SK-N-SH (cell line): ENCODE measurements at regions not wholly inside any gene's neighbourhood (a gene's known extent, or its start where the extent isn't known, plus 50 kb on each side); places are given as distances from the start of the nearest gene placed in this dataset.

ENCODE experiments used
- CTCF ChIA-PET: fragments of 300-600, 350-600 bp; formaldehyde crosslinking; extraction: SDS; loops from one replicate; lab custom pipeline; 2021; lab: Yijun Ruan, JAX
- POLR2A ChIA-PET: fragments of 350-600 bp; sonication (Branson Sonifier 250); formaldehyde crosslinking; extraction: SDS; loops from one replicate; lab custom pipeline; 2020; ENCODE audit warnings: antibody characterized with exemption, inconsistent platforms; lab: Yijun Ruan, JAX
- DNase-seq: peaks from one replicate; pipeline ENCODE4 v3.0.0; 2012
- H2AFZ ChIP-seq: fragments of 200-600 bp; sonication (generic); 2 replicates; pipeline ENCODE4 v1.8.1; 2016; ENCODE audit warnings: antibody characterized with exemption, mild to moderate bottlenecking, low read depth
- H3F3A ChIP-seq: fragments of 200-600 bp; sonication (generic); replicated peaks from 2 replicates; pipeline ENCODE3; 2016; ENCODE audit warnings: antibody characterized with exemption, mild to moderate bottlenecking; ENCODE audit not compliant: insufficient read depth
- H3K27ac ChIP-seq, 2 experiments: fragments of 200-500 bp in 1 of 2; fragments of 200-600 bp in 1 of 2; sonication (Bioruptor generic) in 1 of 2; sonication (generic), shearing (Covaris generic) in 1 of 2; 2 replicates each; pipeline versions ENCODE4 v1.5.1 to v1.6.1; 2014 to 2016; ENCODE audit warnings: low read depth in 2 of 2, inconsistent platforms in 1 of 2, low read length in 1 of 2, mild to moderate bottlenecking in 1 of 2, mixed read lengths in 1 of 2
- H3K27me3 ChIP-seq: fragments of 200-600 bp; sonication (generic), shearing (Covaris generic); 2 replicates; pipeline ENCODE4 v1.6.1; 2016; ENCODE audit warnings: mixed run types; ENCODE audit not compliant: insufficient read depth
- H3K36me3 ChIP-seq, 2 experiments: fragments of 200-500 bp in 1 of 2; fragments of 200-600 bp in 1 of 2; sonication (Bioruptor generic) in 1 of 2; sonication (generic) in 1 of 2; replicated peaks in 1 of 2; 2 replicates each; pipeline versions ENCODE3 to v1.5.1; 2014 to 2016; ENCODE audit warnings: low read length in 1 of 2, mild to moderate bottlenecking in 1 of 2; ENCODE audit not compliant: insufficient read depth in 2 of 2, control insufficient read depth in 1 of 2
- H3K4me1 ChIP-seq, 2 experiments: fragments of 200-500 bp in 1 of 2; fragments of 200-600 bp in 1 of 2; sonication (Bioruptor generic) in 1 of 2; sonication (generic), shearing (Covaris generic) in 1 of 2; 2 replicates each; pipeline versions ENCODE4 v1.5.1 to v1.6.1; 2014 to 2016; ENCODE audit warnings: low read depth in 1 of 2, low read length in 1 of 2, mixed run types in 1 of 2; ENCODE audit not compliant: insufficient read depth in 2 of 2, control insufficient read depth in 1 of 2
- H3K4me2 ChIP-seq: fragments of 200-600 bp; sonication (generic), shearing (Covaris generic); 2 replicates; pipeline ENCODE4 v1.6.1; 2017; ENCODE audit warnings: mixed run types
- H3K4me3 ChIP-seq, 2 experiments: fragments of 200-500 bp in 1 of 2; fragments of 200-600 bp in 1 of 2; sonication (Bioruptor generic) in 1 of 2; sonication (generic), shearing (Covaris generic) in 1 of 2; 2 replicates each; pipeline versions ENCODE4 v1.5.1 to v1.8.1; 2014 to 2016; ENCODE audit warnings: low read depth in 2 of 2, inconsistent platforms in 1 of 2, low read length in 1 of 2, mild to moderate bottlenecking in 1 of 2, mixed read lengths in 1 of 2, moderate library complexity in 1 of 2
- H3K79me2 ChIP-seq: fragments of 200-600 bp; sonication (generic); 2 replicates; pipeline ENCODE4 v1.8.1; 2017; ENCODE audit warnings: mild to moderate bottlenecking; ENCODE audit not compliant: insufficient read depth
- H3K9ac ChIP-seq: fragments of 200-600 bp; sonication (generic); 2 replicates; pipeline ENCODE4 v1.6.1; 2017; ENCODE audit warnings: mixed run types
- H3K9me2 ChIP-seq: fragments of 200-600 bp; sonication (generic); 2 replicates; pipeline ENCODE4 v1.6.1; 2017; ENCODE audit warnings: mixed run types
- H3K9me3 ChIP-seq: fragments of 200-600 bp; sonication (generic); 2 replicates; pipeline ENCODE4 v1.6.1; 2017; ENCODE audit warnings: mixed run types, mild to moderate bottlenecking, moderate library complexity
- H4K20me1 ChIP-seq: fragments of 200-600 bp; sonication (generic); 2 replicates; pipeline ENCODE4 v1.6.1; 2017; ENCODE audit warnings: mild to moderate bottlenecking, mixed run types; ENCODE audit not compliant: insufficient read depth
- CHD2 ChIP-seq: fragments of 150-350 bp; IDR thresholded peaks from 2 replicates; pipeline ENCODE4 v1.6.1; 2018; ENCODE audit warnings: low read length; ENCODE audit not compliant: partially characterized antibody
- FOSL2 ChIP-seq: IDR thresholded peaks from 2 replicates; pipeline ENCODE4 v1.4.0; 2012; ENCODE audit warnings: low read depth, mild to moderate bottlenecking, moderate library complexity, borderline replicate concordance
- FOXJ3 ChIP-seq: sonication (generic); formaldehyde crosslinking; IDR thresholded peaks from 2 replicates; pipeline ENCODE4 v1.5.1; 2020; ENCODE audit warnings: mild to moderate bottlenecking, missing genetic modification reagents
- GABPA ChIP-seq: IDR thresholded peaks from 2 replicates; pipeline ENCODE4 v1.4.0; 2012; ENCODE audit warnings: low read depth, mild to moderate bottlenecking
- JUND ChIP-seq: IDR thresholded peaks from 2 replicates; pipeline ENCODE4 v1.4.0; 2012
- RFX5 ChIP-seq: IDR thresholded peaks from 2 replicates; pipeline ENCODE4 v1.6.1; 2012; ENCODE audit warnings: mild to moderate bottlenecking, improper control_type of control experiment, low read length
- RXRA ChIP-seq: IDR thresholded peaks from 2 replicates; pipeline ENCODE4 v1.4.0; 2012; ENCODE audit warnings: low read depth, mild to moderate bottlenecking, borderline replicate concordance
- SIN3A ChIP-seq: IDR thresholded peaks from 2 replicates; pipeline ENCODE4 v1.6.1; 2012; ENCODE audit warnings: low read depth, mild to moderate bottlenecking, low read length, moderate library complexity, borderline replicate concordance
- SMC3 ChIP-seq: IDR thresholded peaks from 2 replicates; pipeline ENCODE4 v1.6.1; 2012; ENCODE audit warnings: low read depth, low read length, improper control_type of control experiment
- YY1 ChIP-seq: IDR thresholded peaks from 2 replicates; pipeline ENCODE4 v1.4.0; 2012; ENCODE audit warnings: low read depth, mild to moderate bottlenecking
- WGBS: methylation state at CpG from one replicate; pipeline ENCODE4 v1.1.6; 2017; ENCODE audit warnings: low lambda C conversion rate; 5-methylcytosine and 5-hydroxymethylcytosine counted together
- TF ChIP-seq, protein P1 (sequence below): fragments of 200-600 bp; sonication (generic); IDR thresholded peaks from 2 replicates; pipeline ENCODE4 v1.6.1; 2017; ENCODE audit warnings: antibody characterized with exemption, mild to moderate bottlenecking, moderate library complexity
- TF ChIP-seq, protein P2 (sequence below): fragments of 150-350 bp; IDR thresholded peaks from 2 replicates; pipeline ENCODE4 v1.6.1; 2016; ENCODE audit warnings: mild to moderate bottlenecking, low read depth, low read length
- TF ChIP-seq, protein P3 (sequence below): IDR thresholded peaks from 2 replicates; pipeline ENCODE4 v1.4.0; 2012; ENCODE audit warnings: low read depth, borderline replicate concordance

DNA sequence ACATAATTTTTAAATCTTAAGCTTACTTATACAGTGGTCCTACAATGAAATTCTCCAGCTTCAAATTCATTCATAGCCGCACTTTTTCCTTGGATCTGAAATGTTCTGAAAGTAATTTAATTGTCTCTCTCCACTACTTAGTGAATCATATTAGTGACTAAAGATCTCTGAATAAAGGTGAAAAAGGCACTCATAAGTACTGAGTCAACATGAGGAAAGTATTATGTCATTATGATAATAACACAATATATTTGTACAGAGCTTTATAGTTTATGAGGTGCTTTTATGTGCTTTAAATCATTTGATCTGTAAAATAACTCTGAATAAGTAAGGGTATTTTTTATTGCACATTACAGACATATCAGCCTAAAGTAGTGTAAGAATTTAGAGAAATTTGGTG is 628.2 kb upstream of the SLITRK5 start (continued):
- no peak for TF ChIP-seq RFX5

DNA sequence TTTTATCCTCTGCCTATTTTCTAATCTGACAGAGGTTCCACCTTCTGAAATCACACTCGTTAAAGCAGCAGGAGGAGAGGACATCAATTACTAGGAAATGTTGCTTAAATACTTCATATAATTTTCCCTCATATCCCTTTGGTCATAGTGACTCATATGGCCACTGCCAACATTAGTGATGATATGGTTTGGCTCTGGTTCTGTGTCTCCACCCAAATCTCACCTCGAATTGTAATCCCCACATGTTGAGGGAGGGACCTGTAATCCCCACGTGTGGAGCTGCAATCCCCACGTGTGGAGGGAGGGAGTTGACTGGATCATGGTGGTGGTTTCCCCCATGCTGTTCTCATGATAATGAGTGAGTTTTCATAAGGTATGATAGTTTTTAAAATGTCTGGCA is 618.4 kb upstream of the SLITRK5 start:
- Histone ChIP-seq H3K27ac (no peak overlapping the region), H3K79me2 (no peaks in the 10 kb centered on the region), H3K4me3 (no peak overlapping the region), H3K4me1 (no peaks in the 10 kb centered on the region), H3K36me3 (no peaks in the 10 kb centered on the region), H4K20me1 (no peaks in the 10 kb centered on the region), H3K9ac (no peak overlapping the region), H3F3A (no peaks in the 10 kb centered on the region), H3K9me3 (no peaks in the 10 kb centered on the region), H3K27me3 (no peaks in the 10 kb centered on the region), H3K9me2 (no peaks in the 10 kb centered on the region), H2AFZ (no peak overlapping the region), H3K4me2 (no peak overlapping the region)
- CTCF ChIA-PET, result no interaction called here
- DNase-seq, result no peak
- WGBS, result 2% methylated on average over 4 of the region's 4 CpGs
- TF ChIP-seq FOXJ3 (CRISPR knock-in tag), result no peak
- no peak for TF ChIP-seq YY1
- TF ChIP-seq, protein P1, sequence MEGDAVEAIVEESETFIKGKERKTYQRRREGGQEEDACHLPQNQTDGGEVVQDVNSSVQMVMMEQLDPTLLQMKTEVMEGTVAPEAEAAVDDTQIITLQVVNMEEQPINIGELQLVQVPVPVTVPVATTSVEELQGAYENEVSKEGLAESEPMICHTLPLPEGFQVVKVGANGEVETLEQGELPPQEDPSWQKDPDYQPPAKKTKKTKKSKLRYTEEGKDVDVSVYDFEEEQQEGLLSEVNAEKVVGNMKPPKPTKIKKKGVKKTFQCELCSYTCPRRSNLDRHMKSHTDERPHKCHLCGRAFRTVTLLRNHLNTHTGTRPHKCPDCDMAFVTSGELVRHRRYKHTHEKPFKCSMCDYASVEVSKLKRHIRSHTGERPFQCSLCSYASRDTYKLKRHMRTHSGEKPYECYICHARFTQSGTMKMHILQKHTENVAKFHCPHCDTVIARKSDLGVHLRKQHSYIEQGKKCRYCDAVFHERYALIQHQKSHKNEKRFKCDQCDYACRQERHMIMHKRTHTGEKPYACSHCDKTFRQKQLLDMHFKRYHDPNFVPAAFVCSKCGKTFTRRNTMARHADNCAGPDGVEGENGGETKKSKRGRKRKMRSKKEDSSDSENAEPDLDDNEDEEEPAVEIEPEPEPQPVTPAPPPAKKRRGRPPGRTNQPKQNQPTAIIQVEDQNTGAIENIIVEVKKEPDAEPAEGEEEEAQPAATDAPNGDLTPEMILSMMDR, result no peak
- TF ChIP-seq, protein P2, sequence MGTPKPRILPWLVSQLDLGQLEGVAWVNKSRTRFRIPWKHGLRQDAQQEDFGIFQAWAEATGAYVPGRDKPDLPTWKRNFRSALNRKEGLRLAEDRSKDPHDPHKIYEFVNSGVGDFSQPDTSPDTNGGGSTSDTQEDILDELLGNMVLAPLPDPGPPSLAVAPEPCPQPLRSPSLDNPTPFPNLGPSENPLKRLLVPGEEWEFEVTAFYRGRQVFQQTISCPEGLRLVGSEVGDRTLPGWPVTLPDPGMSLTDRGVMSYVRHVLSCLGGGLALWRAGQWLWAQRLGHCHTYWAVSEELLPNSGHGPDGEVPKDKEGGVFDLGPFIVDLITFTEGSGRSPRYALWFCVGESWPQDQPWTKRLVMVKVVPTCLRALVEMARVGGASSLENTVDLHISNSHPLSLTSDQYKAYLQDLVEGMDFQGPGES, result no peak
- POLR2A ChIA-PET, result no interaction called here

DNA sequence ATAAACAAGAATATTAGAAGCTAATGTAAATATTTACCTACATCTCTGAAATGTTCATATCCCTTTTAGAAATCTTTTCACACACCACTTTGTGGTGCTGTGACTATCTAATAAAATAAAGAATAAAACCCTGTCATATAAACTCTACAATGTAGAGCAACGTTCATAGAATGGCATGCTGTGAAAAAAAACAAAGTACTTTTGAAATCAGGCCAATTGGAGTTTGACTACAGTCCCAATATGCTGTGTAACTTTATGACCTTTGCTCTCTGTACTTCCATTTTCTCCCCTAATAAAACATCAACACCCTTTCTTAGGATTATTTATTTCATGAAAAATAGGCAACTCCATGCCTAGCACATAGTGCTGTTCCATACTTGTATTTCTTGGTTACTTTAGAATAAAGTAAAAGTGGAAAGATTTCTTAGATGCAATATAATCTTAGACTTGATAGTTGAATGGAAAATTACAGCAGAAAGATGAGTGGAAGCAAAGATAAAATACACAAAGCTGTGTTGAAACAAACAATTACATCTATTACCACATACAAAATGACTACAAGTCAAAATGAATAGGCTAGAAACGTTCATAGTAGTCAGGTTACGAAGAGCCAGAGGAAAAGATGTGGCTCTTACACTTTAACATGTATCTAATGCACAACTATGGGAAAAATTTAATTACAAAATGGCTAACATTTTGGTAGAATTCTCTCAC is 613.2 kb upstream of the SLITRK5 start:
- Histone ChIP-seq H3K4me2 (no peak overlapping the region), H3F3A (no peaks in the 10 kb centered on the region), H3K4me3 (no peak overlapping the region), H3K9me3 (no peaks in the 10 kb centered on the region), H3K36me3 (no peaks in the 10 kb centered on the region), H3K9ac (no peak overlapping the region), H2AFZ (no peak overlapping the region), H3K27me3 (no peaks in the 10 kb centered on the region), H4K20me1 (no peaks in the 10 kb centered on the region), H3K4me1 (no peaks in the 10 kb centered on the region), H3K27ac (no peak overlapping the region), H3K9me2 (no peaks in the 10 kb centered on the region), H3K79me2 (no peaks in the 10 kb centered on the region)
- no peak for DNase-seq
- ChIA-PET POLR2A (no interaction called here), CTCF (no interaction called here)
- WGBS, result 1% methylated on average over 3 of the region's 3 CpGs
- no peak for TF ChIP-seq JUND
- no peak for TF ChIP-seq SMC3
- no peak for TF ChIP-seq RFX5
- TF ChIP-seq RXRA, result no peak
- TF ChIP-seq, protein P3, sequence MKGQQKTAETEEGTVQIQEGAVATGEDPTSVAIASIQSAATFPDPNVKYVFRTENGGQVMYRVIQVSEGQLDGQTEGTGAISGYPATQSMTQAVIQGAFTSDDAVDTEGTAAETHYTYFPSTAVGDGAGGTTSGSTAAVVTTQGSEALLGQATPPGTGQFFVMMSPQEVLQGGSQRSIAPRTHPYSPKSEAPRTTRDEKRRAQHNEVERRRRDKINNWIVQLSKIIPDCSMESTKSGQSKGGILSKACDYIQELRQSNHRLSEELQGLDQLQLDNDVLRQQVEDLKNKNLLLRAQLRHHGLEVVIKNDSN, result no peak
- TF ChIP-seq FOSL2, result no peak
- no peak for TF ChIP-seq GABPA
- TF ChIP-seq CHD2, result no peak
- TF ChIP-seq SIN3A, result no peak
